MM.1S (cell line): ENCODE measurements at regions not wholly inside any gene's neighbourhood (a gene's known extent, or its start where the extent isn't known, plus 50 kb on each side); places are given as distances from the start of the nearest gene placed in this dataset.

Source experiments
- DNase-seq: peaks from one replicate; pipeline ENCODE4 v3.0.0-alpha.2; 2015
- H2AFZ ChIP-seq: fragments of 300-600 bp; sonication (generic); 2 replicates; pipeline ENCODE4 v1.6.0; 2016; ENCODE audit warnings: antibody characterized with exemption, low read length
- H3F3A ChIP-seq: fragments of 300-600 bp; sonication (generic); 2 replicates; pipeline ENCODE4 v1.6.1; 2016; ENCODE audit warnings: mild to moderate bottlenecking, antibody characterized with exemption, low read length, moderate library complexity, mixed read lengths; ENCODE audit not compliant: insufficient read depth
- H3K27ac ChIP-seq: fragments of 300-600 bp; sonication (generic); 2 replicates; pipeline ENCODE4 v1.5.1; 2016; ENCODE audit warnings: mild to moderate bottlenecking, low read length
- H3K27me3 ChIP-seq: fragments of 300-600 bp; sonication (generic); replicated peaks from 2 replicates; pipeline ENCODE4 v1.6.0; 2016; ENCODE audit warnings: low read length; ENCODE audit not compliant: insufficient read depth
- H3K36me3 ChIP-seq: fragments of 300-600 bp; sonication (generic); replicated peaks from 2 replicates; pipeline ENCODE4 v1.6.1; 2016; ENCODE audit warnings: mild to moderate bottlenecking, low read length, mixed read lengths; ENCODE audit not compliant: insufficient read depth
- H3K4me1 ChIP-seq: fragments of 300-600 bp; sonication (generic); 2 replicates; pipeline ENCODE4 v1.6.1; 2016; ENCODE audit warnings: low read length, mixed read lengths
- H3K4me2 ChIP-seq: fragments of 300-600 bp; sonication (generic); 2 replicates; pipeline ENCODE4 v1.6.0; 2016; ENCODE audit warnings: low read depth, low read length
- H3K4me3 ChIP-seq: fragments of 300-600 bp; sonication (generic); 2 replicates; pipeline ENCODE4 v1.5.1; 2016; ENCODE audit warnings: low read length, mixed read lengths
- H3K79me2 ChIP-seq: fragments of 300-600 bp; sonication (generic); 2 replicates; pipeline ENCODE4 v1.6.1; 2016; ENCODE audit warnings: mixed run types, low read length, mixed read lengths
- H3K9ac ChIP-seq: fragments of 300-600 bp; sonication (generic); 2 replicates; pipeline ENCODE4 v1.6.1; 2016; ENCODE audit warnings: low read length, mixed read lengths
- H3K9me2 ChIP-seq: fragments of 300-600 bp; sonication (generic); replicated peaks from 2 replicates; pipeline ENCODE4 v1.6.1; 2016; ENCODE audit warnings: mild to moderate bottlenecking, low read length, mixed read lengths; ENCODE audit not compliant: insufficient read depth
- H3K9me3 ChIP-seq: fragments of 300-600 bp; sonication (generic); replicated peaks from 2 replicates; pipeline ENCODE4 v1.6.1; 2016; ENCODE audit warnings: mild to moderate bottlenecking, low read length, mixed read lengths; ENCODE audit not compliant: insufficient read depth
- H4K20me1 ChIP-seq: fragments of 300-600 bp; sonication (generic); 2 replicates; pipeline ENCODE4 v1.6.1; 2016; ENCODE audit warnings: mild to moderate bottlenecking, low read length, moderate library complexity, mixed read lengths; ENCODE audit not compliant: insufficient read depth
- EZH2 ChIP-seq: fragments of 300-600 bp; sonication (generic); optimal IDR thresholded peaks from 2 replicates; pipeline ENCODE3; 2017; ENCODE audit warnings: low read depth, mild to moderate bottlenecking, antibody characterized with exemption, low read length, mixed read lengths
- EZH2phosphoT487 ChIP-seq: fragments of 300-600 bp; sonication (generic); IDR thresholded peaks from 2 replicates; pipeline ENCODE4 v1.6.1; 2018; ENCODE audit warnings: antibody characterized with exemption, low read length
- TF ChIP-seq, protein P1 (sequence below): fragments of 300-600 bp; sonication (generic); IDR thresholded peaks from 2 replicates; pipeline ENCODE4 v1.5.1; 2016; ENCODE audit warnings: antibody characterized with exemption, low read length, mixed read lengths

DNA sequence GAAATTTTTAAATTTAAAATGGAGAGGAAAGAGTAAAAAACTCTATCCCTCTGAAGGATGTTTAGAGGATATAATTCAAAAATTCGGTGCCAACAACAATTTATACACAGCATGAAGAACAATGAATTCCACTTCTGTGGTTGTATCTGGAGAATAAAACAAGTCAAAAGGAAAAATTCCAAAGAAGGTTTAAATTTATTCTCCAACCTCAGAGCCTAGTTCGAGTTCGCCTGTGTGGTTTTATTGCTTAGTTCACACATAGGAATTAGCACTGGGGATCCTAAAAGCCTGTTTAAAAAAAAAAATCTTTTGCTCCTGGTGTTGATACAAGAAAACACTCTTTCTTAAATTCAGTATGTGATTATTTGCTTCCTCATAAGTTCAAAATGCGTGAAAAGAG, 79.2 kb downstream of the LLPH start:
- Histone ChIP-seq H3K27me3 (no peaks in the 10 kb centered on the region), H2AFZ (no peak overlapping the region), H3K4me3 (no peak overlapping the region), H3K4me1 (peaks cover 3% of the 10 kb centered on the region; the same call in 1 of the 2 replicates), H3K9me3 (no peaks in the 10 kb centered on the region), H3K27ac (no peak overlapping the region), H3K4me2 (no peak overlapping the region), H3K9me2 (no peaks in the 10 kb centered on the region), H3K9ac (no peak overlapping the region), H3K36me3 (no peaks in the 10 kb centered on the region), H3K79me2 (no peaks in the 10 kb centered on the region), H3F3A (no peaks in the 10 kb centered on the region; the same call in 1 of the 2 replicates), H4K20me1 (no peaks in the 10 kb centered on the region)
- no peak for DNase-seq
- TF ChIP-seq, protein P1, sequence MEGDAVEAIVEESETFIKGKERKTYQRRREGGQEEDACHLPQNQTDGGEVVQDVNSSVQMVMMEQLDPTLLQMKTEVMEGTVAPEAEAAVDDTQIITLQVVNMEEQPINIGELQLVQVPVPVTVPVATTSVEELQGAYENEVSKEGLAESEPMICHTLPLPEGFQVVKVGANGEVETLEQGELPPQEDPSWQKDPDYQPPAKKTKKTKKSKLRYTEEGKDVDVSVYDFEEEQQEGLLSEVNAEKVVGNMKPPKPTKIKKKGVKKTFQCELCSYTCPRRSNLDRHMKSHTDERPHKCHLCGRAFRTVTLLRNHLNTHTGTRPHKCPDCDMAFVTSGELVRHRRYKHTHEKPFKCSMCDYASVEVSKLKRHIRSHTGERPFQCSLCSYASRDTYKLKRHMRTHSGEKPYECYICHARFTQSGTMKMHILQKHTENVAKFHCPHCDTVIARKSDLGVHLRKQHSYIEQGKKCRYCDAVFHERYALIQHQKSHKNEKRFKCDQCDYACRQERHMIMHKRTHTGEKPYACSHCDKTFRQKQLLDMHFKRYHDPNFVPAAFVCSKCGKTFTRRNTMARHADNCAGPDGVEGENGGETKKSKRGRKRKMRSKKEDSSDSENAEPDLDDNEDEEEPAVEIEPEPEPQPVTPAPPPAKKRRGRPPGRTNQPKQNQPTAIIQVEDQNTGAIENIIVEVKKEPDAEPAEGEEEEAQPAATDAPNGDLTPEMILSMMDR, result no peak
- TF ChIP-seq EZH2phosphoT487 (no peak), EZH2 (no peak)

DNA sequence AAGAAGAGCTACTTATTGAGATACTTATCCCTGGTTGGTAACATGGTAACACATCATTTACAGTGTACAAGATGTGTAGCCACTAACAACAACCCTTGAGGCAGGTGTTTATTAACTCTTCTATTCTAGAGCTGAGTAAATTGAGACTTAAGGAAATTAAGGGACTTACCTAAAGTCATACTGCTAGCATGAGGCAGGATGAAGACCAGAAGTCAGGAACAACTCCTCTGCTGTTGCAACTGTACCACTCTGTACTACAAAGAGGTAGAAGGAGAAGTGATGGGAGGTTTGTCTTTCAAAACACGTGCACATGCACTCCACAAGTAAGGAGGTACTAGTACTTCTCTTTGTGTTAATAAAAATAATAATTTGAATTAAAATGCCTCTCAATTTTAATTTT, 79.9 kb downstream of the LLPH start:
- Histone ChIP-seq H3K9me2 (no peaks in the 10 kb centered on the region), H3K4me3 (no peak overlapping the region), H3K4me1 (no peaks in the 10 kb centered on the region), H3K27ac (no peak overlapping the region), H3K79me2 (no peaks in the 10 kb centered on the region), H4K20me1 (no peaks in the 10 kb centered on the region), H3K9me3 (no peaks in the 10 kb centered on the region), H3F3A (no peaks in the 10 kb centered on the region), H3K36me3 (no peaks in the 10 kb centered on the region), H3K27me3 (no peaks in the 10 kb centered on the region), H3K4me2 (no peak overlapping the region), H2AFZ (no peak overlapping the region), H3K9ac (no peak overlapping the region)
- TF ChIP-seq EZH2phosphoT487 (no peak), EZH2 (no peak)
- TF ChIP-seq, protein P1, result no peak
- DNase-seq, result no peak

DNA sequence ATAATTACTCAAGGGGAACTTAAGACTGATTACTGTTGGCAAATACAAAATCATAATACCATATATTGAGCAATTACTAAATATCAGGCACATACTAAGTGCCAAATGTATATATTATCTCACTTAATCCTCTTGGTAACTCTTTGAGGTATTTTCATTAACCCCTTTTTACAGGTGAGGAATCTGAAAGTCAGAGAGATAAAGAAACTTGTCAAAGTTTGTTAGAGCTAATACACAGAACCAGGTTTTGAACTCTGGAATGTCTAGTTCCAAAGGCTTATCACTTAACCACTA, 80.3 kb downstream of the LLPH start:
- Histone ChIP-seq H3K9me2 (no peaks in the 10 kb centered on the region), H3K36me3 (no peaks in the 10 kb centered on the region), H3K27ac (no peak overlapping the region), H3K4me1 (no peaks in the 10 kb centered on the region), H3K9me3 (no peaks in the 10 kb centered on the region), H3F3A (no peaks in the 10 kb centered on the region), H2AFZ (no peak overlapping the region), H3K79me2 (no peaks in the 10 kb centered on the region), H3K4me3 (no peak overlapping the region), H3K27me3 (no peaks in the 10 kb centered on the region), H4K20me1 (no peaks in the 10 kb centered on the region), H3K9ac (no peak overlapping the region), H3K4me2 (no peak overlapping the region)
- no peak for TF ChIP-seq EZH2
- TF ChIP-seq, protein P1, result no peak
- TF ChIP-seq EZH2phosphoT487, result no peak
- no peak for DNase-seq
